Stomach (tissue), 8 donors: ENCODE measurements at regions not wholly inside any gene's neighbourhood (a gene's known extent, or its start where the extent isn't known, plus 50 kb on each side); places are given as distances from the start of the nearest gene placed in this dataset.

Experiments
- DNase-seq, 2 donors: peaks; one replicate each; pipeline versions ENCODE4 v3.0.0 to v3.0.0-alpha.2; 2013 to 2019
- H3K27ac ChIP-seq, 5 donors: fragments of 200-600 bp in 4 of 5; sonication (generic) in 4 of 5; one replicate each; pipeline ENCODE4 v1.5.1; 2013 to 2019; ENCODE audit warnings: mild to moderate bottlenecking in 1 of 5, moderate library complexity in 1 of 5
- H3K27me3 ChIP-seq, 3 donors: fragments of 200-600 bp; sonication (generic); one replicate each; pipeline ENCODE4 v1.5.1; 2017 to 2019; ENCODE audit warnings: mixed run types in 1 of 3
- H3K36me3 ChIP-seq, 4 donors: fragments of 200-600 bp; sonication (generic); 1 replicate in 3 of 4; 2 replicates in 1 of 4; pipeline ENCODE4 v1.5.1; 2016 to 2019
- H3K4me1 ChIP-seq, 4 donors: fragments of 200-600 bp; sonication (generic); one replicate each; pipeline ENCODE4 v1.5.1; 2016 to 2019
- H3K4me3 ChIP-seq, 4 donors: fragments of 200-600 bp; sonication (generic) in 3 of 4; one replicate each; pipeline ENCODE4 v1.5.1; 2016 to 2019; ENCODE audit warnings: mild to moderate bottlenecking in 1 of 4
- H3K9me3 ChIP-seq, 4 donors: fragments of 200-600 bp; sonication (generic); one replicate each; pipeline ENCODE4 v1.5.1; 2016 to 2019
- CTCF ChIP-seq, 7 experiments: fragments of 450-650 bp in 4 of 7; fragments of 200-600 bp in 3 of 7; sonication (generic) in 3 of 7; IDR thresholded peaks; one replicate each; pipeline ENCODE4 v1.5.1; 2016 to 2019; ENCODE audit warnings: antibody characterized with exemption in 7 of 7, control low read depth in 2 of 7, mild to moderate bottlenecking in 1 of 7
- EP300 ChIP-seq: sonication (generic); formaldehyde crosslinking; IDR thresholded peaks from one replicate; pipeline ENCODE4 v1.6.1; 2017; ENCODE audit warnings: antibody characterized with exemption
- POLR2A ChIP-seq, 4 donors: fragments of 450-650 bp; IDR thresholded peaks; one replicate each; pipeline ENCODE4 v1.6.1; 2016; ENCODE audit warnings: antibody characterized with exemption in 4 of 4, control low read depth in 2 of 4, mild to moderate bottlenecking in 1 of 4, moderate library complexity in 1 of 4
- POLR2AphosphoS5 ChIP-seq, 3 donors: sonication (generic); formaldehyde crosslinking; IDR thresholded peaks; one replicate each; pipeline ENCODE4 v1.6.1; 2016; ENCODE audit warnings: antibody characterized with exemption in 3 of 3
- WGBS, 5 donors: extraction: QIAGEN DNeasy Blood & Tissue Kit in 3 of 5; methylation state at CpG; one replicate each; pipeline versions ENCODE4 v1.1.5 to v1.1.7; 2013 to 2018; 5-methylcytosine and 5-hydroxymethylcytosine counted together
- intact Hi-C: fragments of 100-400 bp; cut with DNase I; formaldehyde crosslinking; loops from one replicate; pipeline ENCODE4 v1.15.1; 2023; ENCODE audit warnings: low total_unique reads
- donor health status: healthy with polysubstance abuse.
- donor health status: Bipolar disorder and iron deficiency.
- donor health status: healthy.

DNA sequence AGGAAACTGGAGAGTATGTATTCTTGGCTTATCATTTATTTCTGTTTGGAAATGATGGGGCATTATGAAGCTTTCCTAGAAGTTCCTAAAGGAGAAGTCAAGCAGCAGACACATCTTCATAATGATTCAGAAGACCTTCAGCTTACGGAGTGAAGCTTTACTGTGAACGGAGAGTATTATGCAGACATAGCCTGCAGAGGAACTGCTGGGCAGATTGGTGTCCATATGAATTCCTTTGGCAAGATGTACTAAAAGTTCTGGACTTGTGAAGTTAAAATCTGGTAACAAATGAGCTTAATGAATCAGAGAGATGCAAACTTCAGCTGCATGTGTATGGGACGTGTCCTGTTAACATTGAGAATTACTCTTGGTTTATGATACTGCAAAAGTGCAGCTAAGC is 60.1 kb downstream of the NABP1 start:
- TF ChIP-seq POLR2AphosphoS5 (IDR thresholded peaks at IDR 0.05) (no peak), POLR2A (IDR thresholded peaks at IDR 0.05) (no peak), CTCF (IDR thresholded peaks at IDR 0.05) (no peak), EP300 (no peak)
- Histone ChIP-seq H3K4me3 (no peak overlapping the region), H3K9me3 (no peaks in the 10 kb centered on the region), H3K4me1 (peaks cover 0 to 4% (median 0%) of the 10 kb centered on the region in 4 donors), H3K27me3 (no peaks in the 10 kb centered on the region), H3K36me3 (no peaks in the 10 kb centered on the region), H3K27ac (no peak overlapping the region)
- 80 to 91% (median 88%) methylated on average over 3 of the region's 3 CpGs for WGBS, 5 donors
- no peak for DNase-seq
- intact Hi-C loops = no loop called here

DNA sequence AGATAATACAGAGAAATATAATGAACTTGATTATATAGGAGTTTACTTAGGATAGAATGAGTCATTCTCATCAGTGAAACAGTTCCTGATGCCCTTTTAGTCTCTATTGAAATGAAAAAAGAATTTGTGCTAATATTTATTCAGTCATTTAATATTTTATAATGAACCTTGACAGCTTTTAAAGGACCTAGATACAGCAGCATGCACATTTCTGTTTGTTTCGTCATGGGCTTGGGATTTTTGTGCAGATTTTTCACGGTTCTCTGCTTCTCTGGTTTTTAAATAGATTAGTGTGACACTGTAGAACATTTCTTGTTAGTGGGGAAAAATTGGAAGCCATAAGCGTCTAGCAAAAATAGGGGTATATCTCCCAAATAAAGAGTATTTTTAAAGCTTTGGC is 60.7 kb downstream of the NABP1 start:
- Histone ChIP-seq H3K36me3 (no peaks in the 10 kb centered on the region), H3K9me3 (no peaks in the 10 kb centered on the region), H3K27ac (no peak overlapping the region), H3K4me1 (peaks cover 0 to 4% (median 0%) of the 10 kb centered on the region in 4 donors), H3K4me3 (no peak overlapping the region), H3K27me3 (no peaks in the 10 kb centered on the region)
- DNase-seq = no peak
- no peak for TF ChIP-seq EP300
- no peak for TF ChIP-seq POLR2A (IDR thresholded peaks at IDR 0.05)
- no peak for TF ChIP-seq CTCF (IDR thresholded peaks at IDR 0.05)
- TF ChIP-seq POLR2AphosphoS5 (IDR thresholded peaks at IDR 0.05) = no peak
- WGBS, 5 donors = 43 to 60% (median 47%) methylated on average over 3 of the region's 3 CpGs
- intact Hi-C loops = no loop called here

- intact Hi-C loops = no loop called here
- Histone ChIP-seq H3K36me3 (no peaks in the 10 kb centered on the region), H3K9me3 (no peaks in the 10 kb centered on the region), H3K4me3 (no peak overlapping the region), H3K4me1 (peaks cover 0 to 4% (median 0%) of the 10 kb centered on the region in 4 donors), H3K27ac (no peak overlapping the region), H3K27me3 (no peaks in the 10 kb centered on the region)
- DNase-seq = no peak
- 73 to 81% (median 76%) methylated on average over 3 of the region's 3 CpGs for WGBS, 5 donors
- TF ChIP-seq POLR2AphosphoS5 (IDR thresholded peaks at IDR 0.05) = no peak
Measured at GRCh38 chr2:191739194-191739593, 61.3 kb downstream of the NABP1 start.

- intact Hi-C loops = no loop called here
- no peaks in the 10 kb centered on the region for H3K36me3 ChIP-seq
- H3K4me3 ChIP-seq = no peak overlapping the region
- H3K27ac ChIP-seq = no peak overlapping the region
- H3K4me1 ChIP-seq = peaks cover 0 to 4% (median 0%) of the 10 kb centered on the region in 4 donors
- no peaks in the 10 kb centered on the region for H3K9me3 ChIP-seq
- peak in 1 of 2 donors; percentile 16 for DNase-seq
- TF ChIP-seq EP300 (no peak), POLR2A (IDR thresholded peaks at IDR 0.05) (no peak), POLR2AphosphoS5 (IDR thresholded peaks at IDR 0.05) (no peak), CTCF (IDR thresholded peaks at IDR 0.05) (no peak)
- H3K27me3 ChIP-seq = no peaks in the 10 kb centered on the region
Measured at GRCh38 chr2:191740016-191740419, 62.1 kb downstream of the NABP1 start.

GRCh38 chr2:191740759-191741158 is 62.8 kb downstream of the NABP1 start:
- intact Hi-C loops = no loop called here
- DNase-seq = no peak
- Histone ChIP-seq H3K4me1 (peaks cover 0 to 4% (median 0%) of the 10 kb centered on the region in 4 donors), H3K36me3 (no peaks in the 10 kb centered on the region), H3K4me3 (no peak overlapping the region), H3K27ac (no peak overlapping the region), H3K27me3 (no peaks in the 10 kb centered on the region), H3K9me3 (no peaks in the 10 kb centered on the region)
- WGBS, 5 donors = 73 to 96% (median 87%) methylated on average over 1 to 3 of the region's 3 CpGs
- TF ChIP-seq EP300 = no peak
- no peak for TF ChIP-seq POLR2A (IDR thresholded peaks at IDR 0.05)
- TF ChIP-seq POLR2AphosphoS5 (IDR thresholded peaks at IDR 0.05) = no peak
- TF ChIP-seq CTCF (IDR thresholded peaks at IDR 0.05) = no peak
